ENCODE measurements at regions not wholly inside any gene's neighbourhood (a gene's known extent, or its start where the extent isn't known, plus 50 kb on each side); places are given as distances from the start of the nearest gene placed in this dataset.
"Not testable (repeated sequence)": the region's sequence is repeated elsewhere in the genome, so short reads cannot be mapped to it uniquely, and the experiment has no call there.

DNA sequence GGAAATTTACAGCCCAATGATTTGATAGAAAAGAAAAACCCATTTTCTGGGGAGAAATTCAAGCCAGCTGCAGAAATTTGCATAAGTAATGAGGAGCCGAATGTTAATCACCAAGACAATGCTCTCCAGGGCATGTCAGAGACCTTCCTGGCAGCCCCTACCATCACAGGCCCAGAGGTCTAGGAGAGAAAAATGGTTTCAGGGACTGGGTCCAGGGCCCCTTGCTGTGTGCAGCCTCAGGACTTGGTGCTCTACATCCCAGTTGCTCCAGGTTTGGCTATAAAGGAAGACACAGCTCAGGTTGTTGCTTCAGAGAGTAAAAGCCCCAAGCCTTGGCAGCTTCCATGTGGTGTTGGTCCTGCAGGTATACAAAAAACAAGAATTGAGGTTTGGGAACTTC is 222.2 kb upstream of the ISX start:
- not testable (repeated sequence) for TF ChIP-seq CTCF, POLR2A (IDR thresholded peaks at IDR 0.05)

Measured in stomach (tissue), 4 donors.